GM12878 (cell line): ENCODE measurements at regions not wholly inside any gene's neighbourhood (a gene's known extent, or its start where the extent isn't known, plus 50 kb on each side); places are given as distances from the start of the nearest gene placed in this dataset.

ENCODE experiments used
- ATAC-seq: fragments of 200-7000 bp; cut with Tn5 transposase; 3 replicates; pipeline ENCODE4 v1.9.1; 2020; ENCODE audit warnings: mild to moderate bottlenecking, moderate library complexity
- BruUV-seq: library from RNA; stranded (reverse); fragments of 400-500 nt; replicated peaks from 2 replicates; lab custom pipeline; 2021; lab: Mats Ljungman, UMichigan
- CTCF ChIA-PET: fragments of 300-600 bp; sonication (Branson Sonifier 250); formaldehyde crosslinking; extraction: SDS; loops from one replicate; lab custom pipeline; 2021; ENCODE audit warnings: inconsistent platforms; lab: Yijun Ruan, JAX
- POLR2A ChIA-PET: fragments of 350-600 bp; formaldehyde crosslinking; extraction: SDS; loops from one replicate; lab custom pipeline; 2021; ENCODE audit warnings: inconsistent platforms; lab: Charles Lee
- RAD21 ChIA-PET: fragments of 300-600 bp; sonication (Branson Sonifier 250); formaldehyde crosslinking; loops from one replicate; lab custom pipeline; 2023; ENCODE audit warnings: antibody characterized with exemption; ENCODE audit not compliant: unreplicated experiment; lab: Charles Lee
- SMC1A ChIA-PET: fragments of 300-600 bp; sonication (Branson Sonifier 250); formaldehyde crosslinking; loops from one replicate; lab custom pipeline; 2023; ENCODE audit not compliant: unreplicated experiment, uncharacterized antibody; lab: Charles Lee
- DNase-seq: peaks from one replicate; pipeline ENCODE4 v3.0.0-alpha.2; 2011; ENCODE audit warnings: low read depth, low spot score
- FAIRE-seq: peaks from 3 replicates; lab custom pipeline; 2011; peaks lifted over from hg19 to GRCh38; lab: Jason Lieb, UNC
- H2AFZ ChIP-seq: 2 replicates; pipeline ENCODE4 v1.6.0; 2011; ENCODE audit warnings: low read depth, low read length, control low read depth; ENCODE audit not compliant: control insufficient read depth
- H3K27ac ChIP-seq: 2 replicates; pipeline ENCODE4 v1.5.1; 2011; ENCODE audit warnings: control low read depth; ENCODE audit not compliant: control insufficient read depth, insufficient read depth
- H3K27me3 ChIP-seq, 2 experiments: replicated peaks in 1 of 2; 2 replicates each; pipeline versions ENCODE4 v1.6.0 to v1.6.1; 2011; ENCODE audit warnings: low read length in 1 of 2; ENCODE audit not compliant: control insufficient read depth in 2 of 2, insufficient read depth in 2 of 2
- H3K36me3 ChIP-seq, 2 experiments: 2 replicates each; pipeline ENCODE4 v1.5.1; 2011; ENCODE audit warnings: low read length in 1 of 2; ENCODE audit not compliant: control insufficient read depth in 2 of 2, insufficient read depth in 2 of 2
- H3K4me1 ChIP-seq: 2 replicates; pipeline ENCODE4 v1.6.1; 2011; ENCODE audit warnings: mild to moderate bottlenecking, low read length, moderate library complexity, mixed read lengths; ENCODE audit not compliant: control insufficient read depth, insufficient read depth
- H3K4me2 ChIP-seq: 2 replicates; pipeline ENCODE4 v1.6.0; 2011; ENCODE audit warnings: control low read depth; ENCODE audit not compliant: control insufficient read depth, insufficient read depth
- H3K4me3 ChIP-seq: fragments of 200-600 bp; sonication (generic); 2 replicates; pipeline ENCODE4 v1.5.1; 2016
- H3K79me2 ChIP-seq: 2 replicates; pipeline ENCODE4 v1.6.0; 2011; ENCODE audit warnings: low read length; ENCODE audit not compliant: control insufficient read depth, insufficient read depth
- H3K9ac ChIP-seq: 2 replicates; pipeline ENCODE4 v1.8.0; 2011; ENCODE audit warnings: low read length, control low read depth, mixed read lengths; ENCODE audit not compliant: control insufficient read depth, insufficient read depth
- H3K9me3 ChIP-seq: replicated peaks from 3 replicates; pipeline ENCODE4 v1.5.1; 2011; ENCODE audit warnings: mild to moderate bottlenecking, low read length; ENCODE audit not compliant: control insufficient read depth, insufficient read depth
- H4K20me1 ChIP-seq: 2 replicates; pipeline ENCODE4 v1.6.0; 2011; ENCODE audit not compliant: control insufficient read depth, insufficient read depth
- CBX3 ChIP-seq: fragments of 200-600 bp; sonication (generic); IDR thresholded peaks from 2 replicates; pipeline ENCODE4 v1.6.1; 2016; ENCODE audit warnings: low read depth, borderline replicate concordance
- IRF4 ChIP-seq: IDR thresholded peaks from 2 replicates; pipeline ENCODE4 v1.6.1; 2011; ENCODE audit warnings: low read depth, low read length
- JUND ChIP-seq: IDR thresholded peaks from 2 replicates; pipeline ENCODE4 v1.6.1; 2012; ENCODE audit warnings: low read depth, mild to moderate bottlenecking, low read length, improper control_type of control experiment, moderate library complexity
- MEF2A ChIP-seq: IDR thresholded peaks from 2 replicates; pipeline ENCODE4 v1.6.1; 2011; ENCODE audit warnings: low read depth, mild to moderate bottlenecking, low read length, moderate library complexity; ENCODE audit not compliant: insufficient read depth
- MEF2B ChIP-seq: fragments of 450-650 bp; IDR thresholded peaks from 2 replicates; pipeline ENCODE4 v1.6.1; 2018; ENCODE audit warnings: mild to moderate bottlenecking, moderate library complexity; ENCODE audit not compliant: partially characterized antibody, poor library complexity, severe bottlenecking
- NBN ChIP-seq: fragments of 450-650 bp; IDR thresholded peaks from 2 replicates; pipeline ENCODE4 v1.6.1; 2016
- NRF1 ChIP-seq: conservative IDR thresholded peaks from 2 replicates; pipeline ENCODE4 v1.6.1; 2011; ENCODE audit warnings: mild to moderate bottlenecking, low read depth, low read length, improper control_type of control experiment
- PRDM15 ChIP-seq: fragments of 450-650 bp; formaldehyde crosslinking; IDR thresholded peaks from 2 replicates; pipeline ENCODE4 v1.4.0; 2020; ENCODE audit warnings: mild to moderate bottlenecking, moderate library complexity
- SMAD5 ChIP-seq: IDR thresholded peaks from 2 replicates; pipeline ENCODE4 v1.6.1; 2016; ENCODE audit warnings: antibody characterized with exemption, low read depth
- TARDBP ChIP-seq: IDR thresholded peaks from 2 replicates; pipeline ENCODE4 v1.6.1; 2016; ENCODE audit warnings: borderline replicate concordance
- ZNF384 ChIP-seq: IDR thresholded peaks from 2 replicates; pipeline ENCODE4 v1.6.1; 2012; ENCODE audit warnings: low read depth, mild to moderate bottlenecking, low read length, improper control_type of control experiment, borderline replicate concordance
- WGBS: methylation state at CpG from one replicate; pipeline ENCODE4 v1.1.6; 2016; ENCODE audit warnings: low lambda C conversion rate; ENCODE audit not compliant: insufficient replicate concordance, insufficient coverage; ENCODE audit errors: missing lambda C conversion rate; 5-methylcytosine and 5-hydroxymethylcytosine counted together
- in situ Hi-C: fragments of 300-500 bp; cut with MboI; formaldehyde crosslinking; loops from 9 replicates; pipeline ENCODE4 v1.14.3; 2018; ENCODE audit warnings: mixed read lengths
- intact Hi-C: fragments of 100-400 bp; cut with micrococcal nuclease; formaldehyde crosslinking; loops from one replicate; pipeline ENCODE4 v1.14.2; 2022; ENCODE audit not compliant: unreplicated experiment
- TF ChIP-seq, protein P1 (sequence below): IDR thresholded peaks from 2 replicates; pipeline ENCODE4 v1.6.1; 2012; ENCODE audit warnings: mild to moderate bottlenecking, low read depth, low read length
- TF ChIP-seq, protein P2 (sequence below): IDR thresholded peaks from 2 replicates; pipeline ENCODE4 v1.6.1; 2012; ENCODE audit warnings: low read depth, low read length, improper control_type of control experiment

- Histone ChIP-seq H3K36me3 (no peaks in the 10 kb centered on the region), H3K27me3 (no peaks in the 10 kb centered on the region), H3K4me2 (no peak overlapping the region), H3K4me3 (no peak overlapping the region), H4K20me1 (no peaks in the 10 kb centered on the region), H3K27ac (no peak overlapping the region), H3K4me1 (no peaks in the 10 kb centered on the region), H2AFZ (no peak overlapping the region), H3K9ac (no peak overlapping the region), H3K9me3 (no peaks in the 10 kb centered on the region; the same call in 2 of the 3 replicates), H3K79me2 (no peaks in the 10 kb centered on the region)
- no peak for FAIRE-seq
- ChIA-PET POLR2A (no interaction called here), SMC1A (interaction anchor here (0.9 kb wide), 1 partner anchor 10 kb away, joined by 3 read pairs; no protein-coding TSS in a partner anchor), CTCF (interaction anchor here (0.6 to 1.1 kb wide), 5 partner anchors 11 to 104 kb away, joined by 3 to 4 read pairs (median 3); no protein-coding TSS in a partner anchor), RAD21 (no interaction called here)
- in situ Hi-C loops (loop anchor here (25.0 kb wide), 1 partner anchor 162 kb away; no protein-coding TSS in a partner anchor), intact Hi-C loops (no loop called here)
- no peak for DNase-seq
- 30% methylated on average over 8 of the region's 9 CpGs for WGBS
- no TSS peak for BruUV-seq
- TF ChIP-seq, protein P1, sequence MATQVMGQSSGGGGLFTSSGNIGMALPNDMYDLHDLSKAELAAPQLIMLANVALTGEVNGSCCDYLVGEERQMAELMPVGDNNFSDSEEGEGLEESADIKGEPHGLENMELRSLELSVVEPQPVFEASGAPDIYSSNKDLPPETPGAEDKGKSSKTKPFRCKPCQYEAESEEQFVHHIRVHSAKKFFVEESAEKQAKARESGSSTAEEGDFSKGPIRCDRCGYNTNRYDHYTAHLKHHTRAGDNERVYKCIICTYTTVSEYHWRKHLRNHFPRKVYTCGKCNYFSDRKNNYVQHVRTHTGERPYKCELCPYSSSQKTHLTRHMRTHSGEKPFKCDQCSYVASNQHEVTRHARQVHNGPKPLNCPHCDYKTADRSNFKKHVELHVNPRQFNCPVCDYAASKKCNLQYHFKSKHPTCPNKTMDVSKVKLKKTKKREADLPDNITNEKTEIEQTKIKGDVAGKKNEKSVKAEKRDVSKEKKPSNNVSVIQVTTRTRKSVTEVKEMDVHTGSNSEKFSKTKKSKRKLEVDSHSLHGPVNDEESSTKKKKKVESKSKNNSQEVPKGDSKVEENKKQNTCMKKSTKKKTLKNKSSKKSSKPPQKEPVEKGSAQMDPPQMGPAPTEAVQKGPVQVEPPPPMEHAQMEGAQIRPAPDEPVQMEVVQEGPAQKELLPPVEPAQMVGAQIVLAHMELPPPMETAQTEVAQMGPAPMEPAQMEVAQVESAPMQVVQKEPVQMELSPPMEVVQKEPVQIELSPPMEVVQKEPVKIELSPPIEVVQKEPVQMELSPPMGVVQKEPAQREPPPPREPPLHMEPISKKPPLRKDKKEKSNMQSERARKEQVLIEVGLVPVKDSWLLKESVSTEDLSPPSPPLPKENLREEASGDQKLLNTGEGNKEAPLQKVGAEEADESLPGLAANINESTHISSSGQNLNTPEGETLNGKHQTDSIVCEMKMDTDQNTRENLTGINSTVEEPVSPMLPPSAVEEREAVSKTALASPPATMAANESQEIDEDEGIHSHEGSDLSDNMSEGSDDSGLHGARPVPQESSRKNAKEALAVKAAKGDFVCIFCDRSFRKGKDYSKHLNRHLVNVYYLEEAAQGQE, result no peak
- TF ChIP-seq TARDBP, result no peak
- no peak for TF ChIP-seq MEF2A
- TF ChIP-seq SMAD5, result no peak
- no peak for TF ChIP-seq JUND
- no peak for TF ChIP-seq MEF2B
- TF ChIP-seq IRF4, result no peak
- TF ChIP-seq ZNF384, result no peak
- TF ChIP-seq, protein P2, sequence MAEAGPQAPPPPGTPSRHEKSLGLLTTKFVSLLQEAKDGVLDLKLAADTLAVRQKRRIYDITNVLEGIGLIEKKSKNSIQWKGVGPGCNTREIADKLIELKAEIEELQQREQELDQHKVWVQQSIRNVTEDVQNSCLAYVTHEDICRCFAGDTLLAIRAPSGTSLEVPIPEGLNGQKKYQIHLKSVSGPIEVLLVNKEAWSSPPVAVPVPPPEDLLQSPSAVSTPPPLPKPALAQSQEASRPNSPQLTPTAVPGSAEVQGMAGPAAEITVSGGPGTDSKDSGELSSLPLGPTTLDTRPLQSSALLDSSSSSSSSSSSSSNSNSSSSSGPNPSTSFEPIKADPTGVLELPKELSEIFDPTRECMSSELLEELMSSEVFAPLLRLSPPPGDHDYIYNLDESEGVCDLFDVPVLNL, result no peak
- TF ChIP-seq PRDM15 (CRISPR knock-in tag), result no peak
- TF ChIP-seq NBN, result no peak
- TF ChIP-seq CBX3, result no peak
- no peak for TF ChIP-seq NRF1
- ATAC-seq, result no peak
Measured at GRCh38 chr1:178025613-178026356, 55.9 kb upstream of the SEC16B start.
